GM18507 (cell line): ENCODE measurements at regions not wholly inside any gene's neighbourhood (a gene's known extent, or its start where the extent isn't known, plus 50 kb on each side); places are given as distances from the start of the nearest gene placed in this dataset.

Source experiments
- DNase-seq: peaks from one replicate; pipeline ENCODE4 v3.0.0; 2011; ENCODE audit warnings: low read depth; ENCODE audit not compliant: insufficient read length; ENCODE audit errors: extremely low spot score
- FAIRE-seq: peaks from 2 replicates; lab custom pipeline; 2011; peaks lifted over from hg19 to GRCh38; lab: Jason Lieb, UNC

GRCh38 chr19:31402529-31403316, 53.5 kb upstream of the TSHZ3 start:
- DNase-seq: no peak
- FAIRE-seq: no peak

- FAIRE-seq (no peak), DNase-seq (no peak)
Observed at GRCh38 chr19:31406106-31406505, 56.9 kb upstream of the TSHZ3 start.

GRCh38 chr19:31408460-31409124, 59.4 kb upstream of the TSHZ3 start:
- DNase-seq: no peak
- no peak for FAIRE-seq

GRCh38 chr19:31413353-31413752, 64.1 kb upstream of the TSHZ3 start:
- no peak for FAIRE-seq
- no peak for DNase-seq

GRCh38 chr19:31415322-31415721, 66.1 kb upstream of the TSHZ3 start:
- no peak for DNase-seq
- no peak for FAIRE-seq

GRCh38 chr19:31416548-31416947, 67.3 kb upstream of the TSHZ3 start:
- no peak for FAIRE-seq
- no peak for DNase-seq

- no peak for FAIRE-seq
- DNase-seq: no peak
Observed at GRCh38 chr19:31418055-31418454, 68.8 kb upstream of the TSHZ3 start.

GRCh38 chr19:31418692-31419430, 69.6 kb upstream of the TSHZ3 start:
- DNase-seq (no peak), FAIRE-seq (no peak)

- FAIRE-seq (no peak), DNase-seq (no peak)
Observed at GRCh38 chr19:31419871-31420445, 70.7 kb upstream of the TSHZ3 start.

GRCh38 chr19:31421082-31421481, 71.8 kb upstream of the TSHZ3 start:
- FAIRE-seq (no peak), DNase-seq (no peak)

GRCh38 chr19:31421856-31422255, 72.6 kb upstream of the TSHZ3 start:
- FAIRE-seq: no peak
- no peak for DNase-seq

- FAIRE-seq (no peak), DNase-seq (no peak)
Observed at GRCh38 chr19:31423896-31424295, 74.7 kb upstream of the TSHZ3 start.

- FAIRE-seq: no peak
Observed at GRCh38 chr19:31424861-31425620, 75.8 kb upstream of the TSHZ3 start.

GRCh38 chr19:31427857-31428256, 78.6 kb upstream of the TSHZ3 start:
- no peak for FAIRE-seq
- DNase-seq: no peak

More at GRCh38 chr19:31424861-31425620, 75.8 kb upstream of the TSHZ3 start:
- no peak for DNase-seq

GRCh38 chr19:31430381-31430780, 81.1 kb upstream of the TSHZ3 start:
- DNase-seq (no peak), FAIRE-seq (no peak)

- FAIRE-seq: no peak
- no peak for DNase-seq
Observed at GRCh38 chr19:31432201-31432810, 83.1 kb upstream of the TSHZ3 start.

- no peak for FAIRE-seq
- DNase-seq: no peak
Observed at GRCh38 chr19:31436121-31436776, 87.0 kb upstream of the TSHZ3 start.

- no peak for DNase-seq
- FAIRE-seq: no peak
Observed at GRCh38 chr19:31438401-31439269, 89.4 kb upstream of the TSHZ3 start.
